Esophagus (tissue), 2 donors: ENCODE measurements at regions not wholly inside any gene's neighbourhood (a gene's known extent, or its start where the extent isn't known, plus 50 kb on each side); places are given as distances from the start of the nearest gene placed in this dataset.

Experiments
- H3K27ac ChIP-seq, 2 donors: one replicate each; pipeline ENCODE4 v1.5.1; 2013; ENCODE audit warnings: low read depth in 2 of 2, mild to moderate bottlenecking in 2 of 2, inconsistent platforms in 1 of 2, low read length in 1 of 2, moderate library complexity in 1 of 2
- H3K27me3 ChIP-seq, 2 donors: one replicate each; pipeline ENCODE4 v1.6.1; 2013; ENCODE audit warnings: low read length in 2 of 2, control low read depth in 1 of 2, mild to moderate bottlenecking in 1 of 2; ENCODE audit not compliant: insufficient read depth in 2 of 2, control insufficient read depth in 1 of 2
- H3K36me3 ChIP-seq, 2 donors: one replicate each; pipeline ENCODE4 v1.6.1; 2013; ENCODE audit warnings: low read length in 1 of 2; ENCODE audit not compliant: control insufficient read depth in 2 of 2, insufficient read depth in 2 of 2
- H3K4me1 ChIP-seq, 2 donors: one replicate each; pipeline ENCODE4 v1.6.1; 2013; ENCODE audit warnings: low read length in 1 of 2; ENCODE audit not compliant: control insufficient read depth in 2 of 2, insufficient read depth in 2 of 2
- H3K4me3 ChIP-seq, 2 donors: one replicate each; pipeline ENCODE4 v1.5.1; 2013; ENCODE audit warnings: low read length in 2 of 2, mild to moderate bottlenecking in 2 of 2, low read depth in 1 of 2, moderate library complexity in 1 of 2
- H3K9me3 ChIP-seq, 2 donors: one replicate each; pipeline ENCODE4 v1.6.1; 2013; ENCODE audit warnings: mild to moderate bottlenecking in 2 of 2, low read depth in 1 of 2, low read length in 1 of 2, moderate library complexity in 1 of 2; ENCODE audit not compliant: control insufficient read depth in 2 of 2, insufficient read depth in 1 of 2
- WGBS, 2 donors: extraction: QIAGEN DNeasy Blood & Tissue Kit; methylation state at CpG; one replicate each; pipeline ENCODE4 v1.1.7; 2013; 5-methylcytosine and 5-hydroxymethylcytosine counted together
- donor health status: healthy with polysubstance abuse.
- donor health status: Bipolar disorder and iron deficiency.

- no peak overlapping the region for H3K4me3 ChIP-seq
- peak overlapping the region; percentile 45 to 68 for H3K27ac ChIP-seq
- 44 to 61% methylated on average over 3 of the region's 3 CpGs for WGBS, 2 donors
- no peaks in the 10 kb centered on the region for H3K27me3 ChIP-seq
- H3K36me3 ChIP-seq = no peaks in the 10 kb centered on the region
- no peaks in the 10 kb centered on the region for H3K9me3 ChIP-seq
- peaks cover 3% of the 10 kb centered on the region in 2 donors for H3K4me1 ChIP-seq
These were observed 102.1 kb upstream of the MDFIC start for GRCh38 chr7:114819616-114820362.

GRCh38 chr7:114821030-114821900 is 100.6 kb upstream of the MDFIC start:
- H3K36me3 ChIP-seq = no peaks in the 10 kb centered on the region
- H3K4me1 ChIP-seq = peaks cover 3% of the 10 kb centered on the region in 2 donors
- H3K27ac ChIP-seq = no peak overlapping the region
- WGBS, 2 donors = 65 to 68% methylated on average over 6 of the region's 6 CpGs
- H3K9me3 ChIP-seq = no peaks in the 10 kb centered on the region
- H3K4me3 ChIP-seq = no peak overlapping the region
- H3K27me3 ChIP-seq = no peaks in the 10 kb centered on the region

- Histone ChIP-seq H3K27ac (no peak overlapping the region), H3K9me3 (no peaks in the 10 kb centered on the region), H3K4me1 (peaks cover 3% of the 10 kb centered on the region in 2 donors), H3K27me3 (no peaks in the 10 kb centered on the region), H3K36me3 (no peaks in the 10 kb centered on the region), H3K4me3 (no peak overlapping the region)
- WGBS, 2 donors = 55 to 84% methylated on average over 1 of the region's 1 CpG
These were observed 99.8 kb upstream of the MDFIC start for GRCh38 chr7:114822131-114822530.

DNA sequence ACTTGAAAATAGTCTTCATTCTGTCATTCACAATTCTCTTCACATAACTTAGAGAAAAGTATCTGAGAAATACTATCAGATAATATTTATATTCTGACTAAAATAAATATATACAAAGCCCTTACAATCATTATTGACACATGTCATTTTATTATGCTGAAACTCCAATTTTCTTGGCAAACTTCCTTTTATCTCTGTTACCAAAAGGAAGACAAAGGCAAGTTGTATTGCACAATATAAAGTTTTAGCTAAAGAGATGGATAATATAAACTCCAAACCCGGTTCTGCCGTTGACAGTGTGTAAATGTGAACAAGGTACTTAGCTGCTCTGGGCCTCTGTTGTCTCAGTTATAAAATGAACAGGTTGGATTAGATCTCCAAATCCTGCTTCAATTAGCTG is 99.0 kb upstream of the MDFIC start:
- H3K27ac ChIP-seq = no peak overlapping the region
- no peaks in the 10 kb centered on the region for H3K9me3 ChIP-seq
- peaks cover 3% of the 10 kb centered on the region in 2 donors for H3K4me1 ChIP-seq
- H3K4me3 ChIP-seq = no peak overlapping the region
- H3K36me3 ChIP-seq = no peaks in the 10 kb centered on the region
- WGBS, 2 donors = 39 to 54% methylated on average over 2 of the region's 2 CpGs
- H3K27me3 ChIP-seq = no peaks in the 10 kb centered on the region

DNA sequence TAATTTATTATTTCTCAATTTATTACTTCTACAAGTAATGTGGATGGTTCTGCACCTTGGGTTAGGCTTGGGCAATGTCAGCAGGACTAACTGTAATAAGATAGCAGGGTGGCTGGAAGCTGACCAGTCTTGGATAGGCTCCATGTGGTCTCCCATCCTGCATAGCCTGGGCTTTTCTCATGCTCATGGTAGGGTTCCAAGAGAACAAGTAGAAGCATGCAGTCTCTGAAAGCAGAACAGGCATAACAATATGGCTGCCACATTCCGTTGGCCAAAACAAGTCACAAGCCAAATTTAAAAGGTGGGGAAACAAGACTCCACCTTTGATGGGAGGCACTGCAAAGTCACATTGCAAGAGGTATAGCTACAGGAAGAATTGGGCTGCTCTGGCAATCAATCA is 98.6 kb upstream of the MDFIC start:
- 46 to 74% methylated on average over 1 of the region's 1 CpG for WGBS, 2 donors

DNA sequence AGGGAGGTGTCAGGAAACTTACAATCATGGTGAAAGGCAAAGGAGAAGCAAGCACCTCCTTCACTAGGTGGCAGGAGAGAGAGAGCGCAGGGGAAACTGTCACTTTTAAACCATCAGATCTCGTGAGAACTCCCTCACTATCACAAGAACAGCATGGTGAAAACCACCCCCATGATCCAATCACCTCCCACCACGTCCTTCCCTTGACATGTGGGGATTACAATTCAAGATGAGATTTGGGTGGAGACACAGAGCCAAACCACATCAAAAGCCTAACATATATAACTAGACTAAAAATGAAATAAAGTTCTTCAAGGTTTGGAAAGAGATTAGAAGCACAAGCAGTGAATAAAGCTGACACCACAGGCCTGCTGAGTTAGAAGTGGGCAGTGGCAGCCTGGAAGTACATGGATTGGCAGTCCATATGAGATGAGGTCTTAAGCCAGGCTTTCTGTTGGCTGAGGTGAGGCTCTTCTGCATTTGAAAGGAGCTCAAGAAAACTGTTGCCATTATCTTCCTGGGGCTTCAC is 96.4 kb upstream of the MDFIC start:
- no peaks in the 10 kb centered on the region for H3K27me3 ChIP-seq
- peaks cover 0 to 3% of the 10 kb centered on the region in 2 donors for H3K4me1 ChIP-seq
- H3K4me3 ChIP-seq = no peak overlapping the region
- no peaks in the 10 kb centered on the region for H3K36me3 ChIP-seq
- no peaks in the 10 kb centered on the region for H3K9me3 ChIP-seq
- WGBS, 2 donors = 48 to 58% methylated on average over 3 of the region's 3 CpGs
- H3K27ac ChIP-seq = no peak overlapping the region

More for the DNA sequence above, 98.6 kb upstream of the MDFIC start:
- H3K9me3 ChIP-seq = no peaks in the 10 kb centered on the region
- H3K27ac ChIP-seq = no peak overlapping the region
- H3K4me3 ChIP-seq = no peak overlapping the region
- H3K27me3 ChIP-seq = no peaks in the 10 kb centered on the region
- no peaks in the 10 kb centered on the region for H3K36me3 ChIP-seq
- H3K4me1 ChIP-seq = peaks cover 3% of the 10 kb centered on the region in 2 donors

DNA sequence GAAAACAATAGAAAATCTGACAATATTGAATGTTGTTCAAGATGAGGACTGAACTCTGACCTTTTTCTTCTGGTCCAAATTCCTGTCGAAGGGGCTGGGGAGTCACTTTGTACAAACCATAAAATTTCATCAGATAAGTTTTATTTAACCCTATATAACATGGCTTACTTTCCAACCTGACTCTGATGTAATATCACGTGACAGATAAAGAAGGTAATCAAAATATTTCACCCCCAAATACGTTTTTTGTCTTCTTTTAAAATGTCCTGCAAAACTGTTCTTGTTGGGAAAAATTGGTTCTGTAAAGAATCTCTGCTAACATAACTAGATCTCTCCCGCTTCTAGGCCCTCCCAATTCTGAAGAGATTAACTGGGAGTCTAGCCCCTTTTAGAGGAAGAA is 90.9 kb upstream of the MDFIC start:
- Histone ChIP-seq H3K4me3 (no peak overlapping the region), H3K4me1 (no peaks in the 10 kb centered on the region), H3K27me3 (no peaks in the 10 kb centered on the region), H3K9me3 (no peaks in the 10 kb centered on the region), H3K36me3 (no peaks in the 10 kb centered on the region), H3K27ac (no peak overlapping the region)
- WGBS, 2 donors = 50 to 54% methylated on average over 4 of the region's 4 CpGs

DNA sequence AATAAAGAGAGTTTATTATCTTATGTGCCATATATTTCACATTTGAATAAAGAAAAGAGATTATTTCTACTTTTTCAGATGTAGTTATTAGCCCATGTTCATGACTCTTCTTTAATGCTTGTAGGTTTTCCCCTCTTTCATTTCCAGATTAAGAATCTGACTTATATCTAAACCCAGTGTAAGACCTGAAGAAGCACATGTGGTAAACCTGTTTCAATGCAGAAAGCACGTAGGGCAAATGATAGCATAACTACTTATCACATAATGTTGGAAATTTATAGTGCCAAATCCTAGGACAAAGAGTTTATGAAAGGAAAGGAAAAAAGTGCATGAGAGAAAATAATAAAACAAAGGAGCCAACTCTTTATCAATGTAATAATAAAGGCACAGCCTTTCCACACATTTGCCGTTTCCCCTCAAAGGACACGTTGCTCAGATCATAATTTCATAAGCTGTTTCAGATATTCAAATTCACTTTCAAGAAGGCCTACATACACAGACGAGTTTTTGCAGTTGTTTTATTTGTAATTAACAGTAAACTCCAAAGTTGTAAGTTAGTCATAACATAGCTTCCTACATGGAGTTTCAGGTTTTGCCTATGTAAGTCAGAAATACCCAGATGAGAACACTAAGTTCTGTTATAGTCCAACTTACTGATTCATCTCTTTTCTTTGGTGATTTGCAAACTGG is 88.8 kb upstream of the MDFIC start:
- H3K4me3 ChIP-seq = no peak overlapping the region
- 71% methylated on average over 4 of the region's 4 CpGs for WGBS, 2 donors

DNA sequence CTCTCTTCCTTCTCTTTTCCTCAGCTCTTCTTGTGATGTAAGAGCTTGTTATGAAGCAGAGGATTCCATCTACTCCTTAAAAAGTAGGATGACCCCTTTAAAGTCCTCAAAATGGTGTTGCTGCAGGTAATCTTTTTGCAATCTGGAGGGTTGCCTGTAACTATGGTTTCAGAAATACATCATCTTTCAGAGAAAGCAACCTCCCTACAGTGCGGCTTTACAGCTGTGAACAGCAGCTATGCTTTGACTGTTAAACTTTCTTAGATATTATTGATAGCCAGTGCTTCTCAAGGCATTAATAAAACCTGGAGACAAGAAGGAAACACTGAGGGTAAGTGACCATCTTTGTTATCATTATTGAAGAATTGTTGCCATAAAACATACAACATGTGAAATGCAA is 86.6 kb upstream of the MDFIC start:
- WGBS, 2 donors = 84 to 90% methylated on average over 1 of the region's 1 CpG
- no peaks in the 10 kb centered on the region for H3K36me3 ChIP-seq
- H3K4me3 ChIP-seq = no peak overlapping the region

More for the DNA sequence above, 88.8 kb upstream of the MDFIC start:
- H3K4me1 ChIP-seq = no peaks in the 10 kb centered on the region
- H3K27me3 ChIP-seq = no peaks in the 10 kb centered on the region
- no peak overlapping the region for H3K27ac ChIP-seq
- H3K36me3 ChIP-seq = no peaks in the 10 kb centered on the region
- H3K9me3 ChIP-seq = no peaks in the 10 kb centered on the region

More for the DNA sequence above, 86.6 kb upstream of the MDFIC start:
- Histone ChIP-seq H3K4me1 (no peaks in the 10 kb centered on the region), H3K9me3 (no peaks in the 10 kb centered on the region), H3K27me3 (no peaks in the 10 kb centered on the region), H3K27ac (no peak overlapping the region)
